Heart right ventricle (tissue), 16 donors: ENCODE measurements at regions not wholly inside any gene's neighbourhood (a gene's known extent, or its start where the extent isn't known, plus 50 kb on each side); places are given as distances from the start of the nearest gene placed in this dataset.

ENCODE experiments used
- ATAC-seq, 8 donors: fragments of 200-7000 bp; cut with Tn5 transposase; one replicate each; pipeline ENCODE4 v1.9.1; 2020; ENCODE audit warnings: mild to moderate bottlenecking in 8 of 8, moderate library complexity in 8 of 8, moderate number of reproducible peaks in 1 of 8
- DNase-seq, 2 donors: peaks; one replicate each; pipeline ENCODE4 v3.0.0-alpha.2; 2020
- H3K27ac ChIP-seq, 10 donors: fragments of 200-600 bp; sonication (generic) in 2 of 10; one replicate each; pipeline versions ENCODE4 v1.5.0 to v1.8.0; 2020 to 2022; ENCODE audit warnings: mild to moderate bottlenecking in 3 of 10
- H3K27me3 ChIP-seq, 7 donors: fragments of 200-600 bp; one replicate each; pipeline ENCODE4 v1.8.0; 2021 to 2022; ENCODE audit warnings: mild to moderate bottlenecking in 2 of 7
- H3K36me3 ChIP-seq, 9 donors: fragments of 200-600 bp; sonication (generic) in 1 of 9; one replicate each; pipeline versions ENCODE4 v1.5.0 to v1.8.0; 2020 to 2022; ENCODE audit warnings: mild to moderate bottlenecking in 2 of 9
- H3K4me1 ChIP-seq, 9 donors: fragments of 200-600 bp; sonication (generic) in 1 of 9; one replicate each; pipeline versions ENCODE4 v1.5.0 to v1.8.0; 2020 to 2022; ENCODE audit warnings: mild to moderate bottlenecking in 4 of 9
- H3K4me3 ChIP-seq, 10 donors: fragments of 200-600 bp; sonication (generic) in 2 of 10; one replicate each; pipeline versions ENCODE4 v1.5.0 to v1.8.0; 2020 to 2022; ENCODE audit warnings: mild to moderate bottlenecking in 7 of 10, moderate library complexity in 2 of 10
- H3K9me3 ChIP-seq, 11 donors: fragments of 200-600 bp in 10 of 11; sonication (generic) in 2 of 11; one replicate each; pipeline versions ENCODE4 v1.5.0 to v1.8.0; 2013 to 2022; ENCODE audit warnings: mild to moderate bottlenecking in 2 of 11, control low read depth in 1 of 11, moderate library complexity in 1 of 11
- WGBS, 2 donors: extraction: QIAGEN DNeasy Blood & Tissue Kit; methylation state at CpG; one replicate each; pipeline ENCODE4 v1.1.7; 2013; ENCODE audit warnings: inconsistent platforms in 1 of 2; 5-methylcytosine and 5-hydroxymethylcytosine counted together
- intact Hi-C, 10 donors: fragments of 100-400 bp; cut with DNase I; formaldehyde crosslinking; loops; one replicate each; pipeline versions ENCODE4 v1.11.1 to v1.14.2; 2022
- TF ChIP-seq, protein P1 (sequence below), 9 donors: fragments of 200-600 bp; sonication (generic) in 2 of 9; IDR thresholded peaks; one replicate each; pipeline versions ENCODE4 v1.5.0 to v1.8.0; 2021 to 2022; ENCODE audit warnings: antibody characterized with exemption in 9 of 9, mild to moderate bottlenecking in 5 of 9, moderate library complexity in 1 of 9
- donor health status: Arrhythmogenic right ventricular cardiomyopathy.
- donor health status: ischemic (EF 13 %, LVEDD 7.1; RV severe dilation, severe dysfunction).
- donor health status: healthy with polysubstance abuse.
- donor health status: DM: no; HTN: yes; CAD: no.
- donor health status: DM: no; HTN: no; CAD: no.
- donor health status: ischemic (EF 25% LVEDD 6.9; RV normal size, moderate dysfunction).
- donor health status: ischemic (EF 25% LVEDD 5.7; RV mildly dilated, moderate dysfunction).
- donor health status: healthy.
- donor health status: DM: yes; HTN: yes; CAD: no.
- donor health status: Ischemic cardiomyopathy.
- donor health status: ischemic (EF 35%, LVEDD 5.7; RV mildly dilated, moderate dysfunction).
- donor health status: nonischemic (EF 11% LVEDD 7.7; RV severe dilation, severe dysfunction).
- donor health status: DM: yes; HTN: yes; CAD: no.
- donor health status: PGD.
- donor health status: ischemic (EF 29% LVEDD 5.4; RV normal size, mild dysfunction).
- donor health status: nonischemic (EF 23%, LVEDD 6.1; RV moderate dilation, normal function).

DNA sequence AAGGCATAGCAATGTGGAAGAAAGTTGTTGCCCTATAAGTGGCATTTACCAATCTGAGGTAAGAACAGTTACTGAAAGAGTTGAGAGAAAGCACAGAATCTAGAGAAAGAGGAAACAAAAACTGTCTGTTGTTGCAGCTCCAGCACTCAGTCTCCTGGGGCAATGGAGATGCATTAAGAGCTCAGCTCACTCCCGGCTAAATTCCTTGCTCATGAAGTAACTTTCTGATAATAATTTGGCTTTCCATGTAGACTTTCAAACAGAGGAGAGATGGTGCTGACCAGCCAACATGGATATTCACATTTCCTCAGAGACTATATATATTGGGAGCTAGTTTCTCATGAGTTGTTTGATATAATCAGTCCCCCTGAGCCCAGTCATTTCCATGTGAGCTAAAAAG is 135.3 kb downstream of the GDAP2 start:
- H3K27ac ChIP-seq, result peak overlapping the region in 8 of 10 donors; percentile 4 to 69 (median 49)
- DNase-seq, result peak in 1 of 2 donors; percentile 43

DNA sequence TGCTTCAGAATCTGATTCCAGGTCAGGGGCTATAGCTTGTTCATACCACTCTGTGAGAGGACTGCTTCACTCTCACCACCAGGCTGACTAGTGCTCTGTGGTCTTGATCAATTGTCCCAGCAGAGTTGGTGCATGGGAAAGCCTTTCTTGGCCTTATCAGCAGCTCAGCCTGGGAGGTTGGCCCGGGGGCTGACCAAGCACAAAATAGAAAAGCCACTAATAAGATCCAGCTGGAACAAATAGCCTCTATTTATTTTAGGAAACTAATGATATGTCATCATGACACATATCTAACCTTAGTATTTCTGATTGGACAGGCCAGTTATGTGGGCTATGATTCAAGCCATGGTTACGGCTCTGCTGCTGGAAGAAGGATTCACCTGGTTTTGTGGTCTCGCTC is 134.2 kb downstream of the GDAP2 start:
- intact Hi-C loops, result no loop called here
- Histone ChIP-seq H3K36me3 (no peaks in the 10 kb centered on the region), H3K4me1 (peaks cover 2 to 32% (median 22%) of the 10 kb centered on the region in 9 donors), H3K27me3 (no peaks in the 10 kb centered on the region), H3K27ac (peak overlapping the region in 6 of 10 donors; percentile 6 to 67 (median 46)), H3K4me3 (no peak overlapping the region), H3K9me3 (no peaks in the 10 kb centered on the region)
- peak; percentile 71 to 92 (median 83) for ATAC-seq
- TF ChIP-seq, protein P1, sequence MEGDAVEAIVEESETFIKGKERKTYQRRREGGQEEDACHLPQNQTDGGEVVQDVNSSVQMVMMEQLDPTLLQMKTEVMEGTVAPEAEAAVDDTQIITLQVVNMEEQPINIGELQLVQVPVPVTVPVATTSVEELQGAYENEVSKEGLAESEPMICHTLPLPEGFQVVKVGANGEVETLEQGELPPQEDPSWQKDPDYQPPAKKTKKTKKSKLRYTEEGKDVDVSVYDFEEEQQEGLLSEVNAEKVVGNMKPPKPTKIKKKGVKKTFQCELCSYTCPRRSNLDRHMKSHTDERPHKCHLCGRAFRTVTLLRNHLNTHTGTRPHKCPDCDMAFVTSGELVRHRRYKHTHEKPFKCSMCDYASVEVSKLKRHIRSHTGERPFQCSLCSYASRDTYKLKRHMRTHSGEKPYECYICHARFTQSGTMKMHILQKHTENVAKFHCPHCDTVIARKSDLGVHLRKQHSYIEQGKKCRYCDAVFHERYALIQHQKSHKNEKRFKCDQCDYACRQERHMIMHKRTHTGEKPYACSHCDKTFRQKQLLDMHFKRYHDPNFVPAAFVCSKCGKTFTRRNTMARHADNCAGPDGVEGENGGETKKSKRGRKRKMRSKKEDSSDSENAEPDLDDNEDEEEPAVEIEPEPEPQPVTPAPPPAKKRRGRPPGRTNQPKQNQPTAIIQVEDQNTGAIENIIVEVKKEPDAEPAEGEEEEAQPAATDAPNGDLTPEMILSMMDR (IDR thresholded peaks at IDR 0.05), result peak in 2 of 9 donors; percentile 5 to 18
- WGBS, 2 donors, result 46 to 47% methylated on average over 3 of the region's 3 CpGs
- DNase-seq, result peak; percentile 22 to 23

More for the DNA sequence above, 135.3 kb downstream of the GDAP2 start:
- Histone ChIP-seq H3K4me3 (no peak overlapping the region), H3K9me3 (no peaks in the 10 kb centered on the region), H3K36me3 (no peaks in the 10 kb centered on the region), H3K4me1 (peaks cover 2 to 32% (median 22%) of the 10 kb centered on the region in 9 donors), H3K27me3 (no peaks in the 10 kb centered on the region)
- peak; percentile 50 to 92 (median 83) for ATAC-seq
- intact Hi-C loops, result no loop called here
- WGBS, 2 donors, result 13 to 19% methylated on average over 1 of the region's 1 CpG
- TF ChIP-seq, protein P1 (IDR thresholded peaks at IDR 0.05), result no peak

DNA sequence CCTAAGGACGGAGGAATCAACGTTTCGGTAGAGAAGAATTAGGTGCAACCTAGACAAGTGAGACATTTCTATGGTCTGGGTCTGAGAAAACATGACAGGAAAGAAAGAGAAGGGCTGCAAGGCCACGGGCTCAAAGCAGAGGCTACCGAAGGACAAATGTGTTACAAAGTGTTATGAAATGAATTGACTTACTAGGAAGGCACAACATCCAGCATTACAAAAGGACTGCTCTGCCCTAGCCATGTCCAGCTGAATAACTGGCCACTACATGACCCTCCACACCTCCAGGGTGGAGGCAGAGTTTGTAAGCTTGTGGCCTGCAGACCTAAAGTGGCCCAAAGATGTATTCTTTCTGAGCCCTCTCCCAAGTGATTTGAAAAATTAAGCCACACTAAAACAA is 133.6 kb downstream of the GDAP2 start:
- H3K36me3 ChIP-seq, result no peaks in the 10 kb centered on the region
- intact Hi-C loops, result no loop called here
- no peaks in the 10 kb centered on the region for H3K27me3 ChIP-seq
- DNase-seq, result no peak
- H3K4me3 ChIP-seq, result no peak overlapping the region
- H3K4me1 ChIP-seq, result peaks cover 2 to 32% (median 22%) of the 10 kb centered on the region in 9 donors
- peak overlapping the region in 5 of 10 donors; percentile 6 to 67 (median 55) for H3K27ac ChIP-seq
- TF ChIP-seq, protein P1 (IDR thresholded peaks at IDR 0.05), result no peak
- H3K9me3 ChIP-seq, result no peaks in the 10 kb centered on the region
- 69 to 76% methylated on average over 5 of the region's 5 CpGs for WGBS, 2 donors
- peak in 2 of 8 donors; percentile 35 to 36 for ATAC-seq

DNA sequence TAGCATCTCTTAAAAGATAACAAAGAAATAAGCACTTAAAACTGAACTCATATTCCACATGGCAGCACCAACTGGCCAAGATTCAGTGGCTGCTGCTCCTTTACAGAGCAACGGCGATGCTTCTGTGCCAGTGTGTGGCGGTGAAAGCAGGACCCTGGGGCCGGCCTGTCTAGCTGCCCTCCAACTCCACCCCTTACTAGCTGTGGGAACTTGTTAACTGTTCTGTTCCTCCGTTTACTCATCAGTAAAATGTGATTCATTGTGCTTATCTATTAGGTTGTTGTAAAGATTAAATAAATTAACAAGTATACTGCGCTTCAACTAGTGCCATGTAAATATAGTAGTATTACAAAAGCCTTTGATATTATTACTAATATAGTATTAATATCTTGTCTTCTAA is 133.2 kb downstream of the GDAP2 start:
- intact Hi-C loops, result no loop called here
- 79 to 84% methylated on average over 6 of the region's 6 CpGs for WGBS, 2 donors
- TF ChIP-seq, protein P1 (IDR thresholded peaks at IDR 0.05), result no peak
- Histone ChIP-seq H3K9me3 (no peaks in the 10 kb centered on the region), H3K4me3 (no peak overlapping the region), H3K36me3 (no peaks in the 10 kb centered on the region), H3K27ac (no peak overlapping the region), H3K4me1 (peaks cover 2 to 32% (median 22%) of the 10 kb centered on the region in 9 donors), H3K27me3 (no peaks in the 10 kb centered on the region)
- DNase-seq (no peak), ATAC-seq (no peak)
